ENCODE measurements at regions not wholly inside any gene's neighbourhood (a gene's known extent, or its start where the extent isn't known, plus 50 kb on each side); places are given as distances from the start of the nearest gene placed in this dataset.
"Not testable (repeated sequence)": the region's sequence is repeated elsewhere in the genome, so short reads cannot be mapped to it uniquely, and the experiment has no call there.

GRCh38 chr5:107068782-107069181, 602.0 kb downstream of the EFNA5 start:
- no peak for DNase-seq (ENCODE audit: low spot score)

GRCh38 chr5:107067395-107067794, 603.3 kb downstream of the EFNA5 start:
- DNase-seq (ENCODE audit: low spot score): no peak

- no peak for DNase-seq (ENCODE audit: low spot score)
Observed at GRCh38 chr5:107063511-107063910, 607.2 kb downstream of the EFNA5 start.

- DNase-seq (ENCODE audit: low spot score): no peak
Observed at GRCh38 chr5:107058803-107059202, 611.9 kb downstream of the EFNA5 start.

DNA sequence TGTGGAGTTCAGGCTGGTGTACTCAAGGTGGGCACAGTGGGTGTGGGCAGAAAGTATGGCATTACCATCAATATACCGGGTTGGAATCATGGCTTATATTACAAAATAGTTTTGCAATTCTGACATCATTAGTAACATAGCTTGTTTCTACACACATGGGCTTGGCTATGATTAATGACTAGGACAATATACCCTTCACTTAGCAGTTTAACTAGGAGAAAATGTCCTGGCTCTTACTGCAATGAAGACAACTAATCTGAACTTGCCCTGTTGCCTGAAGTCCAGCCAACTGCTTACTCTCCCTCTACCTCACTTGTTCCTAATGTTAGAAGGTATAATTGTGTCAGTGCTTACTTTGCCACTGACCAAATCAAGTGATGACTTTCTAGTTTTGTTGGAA, 612.5 kb downstream of the EFNA5 start:
- DNase-seq (ENCODE audit: low spot score): no peak

- no peak for DNase-seq (ENCODE audit: low spot score)
Observed at GRCh38 chr5:107056278-107056677, 614.5 kb downstream of the EFNA5 start.

GRCh38 chr5:107047048-107047447, 623.7 kb downstream of the EFNA5 start:
- no peak for DNase-seq (ENCODE audit: low spot score)

- no peak for DNase-seq (ENCODE audit: low spot score)
Observed at GRCh38 chr5:107043665-107044064, 627.1 kb downstream of the EFNA5 start.

- no peak for DNase-seq (ENCODE audit: low spot score)
Observed at GRCh38 chr5:107040907-107041306, 629.8 kb downstream of the EFNA5 start.

DNA sequence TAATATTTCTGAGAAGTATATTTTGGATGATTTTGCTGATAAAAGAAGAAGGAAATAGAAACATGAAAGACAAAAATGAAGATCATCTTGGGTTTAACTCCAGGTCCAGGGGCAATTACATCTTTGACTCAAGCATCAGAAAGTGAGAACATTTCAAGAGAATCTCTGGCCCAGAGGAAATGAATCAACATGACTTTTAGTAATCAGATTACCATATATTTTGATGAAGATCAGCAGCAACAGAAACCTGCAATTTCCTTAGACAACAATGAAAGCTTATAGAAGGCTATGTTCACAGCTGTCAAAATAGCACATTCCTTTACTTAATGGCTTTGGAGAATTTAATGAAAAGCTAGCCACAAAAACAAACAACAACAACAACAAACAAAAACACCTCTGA, 638.1 kb downstream of the EFNA5 start:
- DNase-seq (ENCODE audit: low spot score): no peak

DNA sequence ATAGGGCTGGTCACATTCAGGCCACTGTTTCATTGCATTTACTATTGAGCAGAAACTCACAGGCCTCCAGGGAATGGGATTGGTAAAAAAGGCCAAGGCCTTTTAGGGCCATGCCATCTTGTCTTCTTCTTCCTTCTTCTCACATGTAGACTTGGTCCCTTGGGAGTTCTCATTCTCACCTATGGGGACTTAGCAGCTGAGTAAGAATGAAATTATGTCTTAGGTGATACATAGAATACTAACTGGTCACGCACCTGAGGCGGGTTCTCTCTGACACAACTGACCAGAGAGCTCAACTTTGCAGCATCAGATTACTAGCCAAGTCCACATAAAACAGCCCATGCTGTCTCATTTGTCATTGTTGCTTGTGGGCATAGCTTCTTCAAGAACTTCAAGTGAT, 641.8 kb downstream of the EFNA5 start:
- DNase-seq (ENCODE audit: low spot score): no peak

DNA sequence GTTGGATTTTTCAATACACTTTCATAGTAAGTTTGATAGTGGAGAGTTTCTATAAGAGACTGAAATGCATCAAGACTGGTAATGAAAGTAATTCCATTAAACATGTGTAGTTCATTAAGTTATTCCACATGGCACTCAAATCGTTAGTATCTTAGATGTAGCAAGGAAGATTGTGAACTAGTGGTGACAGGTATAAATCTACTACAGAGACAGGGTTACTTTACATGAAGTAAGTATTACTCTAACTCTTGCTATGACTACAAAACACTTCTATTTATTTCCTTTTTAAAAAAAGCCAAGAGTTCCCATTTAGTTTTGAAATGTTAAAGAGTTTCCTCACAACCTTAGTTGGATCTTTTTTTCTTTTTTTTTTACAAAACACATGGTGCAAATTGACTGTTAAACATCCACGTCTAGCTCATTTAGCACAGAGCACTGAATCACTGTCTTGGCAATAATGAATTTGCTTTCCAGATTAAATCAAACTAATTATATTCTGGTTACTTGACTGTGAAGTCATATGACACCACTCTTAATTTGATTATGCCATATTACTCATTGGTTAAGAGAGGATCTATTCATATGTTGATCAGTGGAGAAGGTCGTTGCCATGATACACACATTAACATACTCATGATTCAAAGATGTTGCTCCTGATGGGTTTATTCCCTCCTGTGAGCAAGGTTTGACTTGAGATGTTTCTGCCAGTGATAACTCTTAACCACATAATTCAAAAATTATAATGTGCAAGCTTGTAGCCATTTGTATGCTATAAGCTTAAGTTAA, 644.8 kb downstream of the EFNA5 start:
- no peak for DNase-seq (ENCODE audit: low spot score)

DNA sequence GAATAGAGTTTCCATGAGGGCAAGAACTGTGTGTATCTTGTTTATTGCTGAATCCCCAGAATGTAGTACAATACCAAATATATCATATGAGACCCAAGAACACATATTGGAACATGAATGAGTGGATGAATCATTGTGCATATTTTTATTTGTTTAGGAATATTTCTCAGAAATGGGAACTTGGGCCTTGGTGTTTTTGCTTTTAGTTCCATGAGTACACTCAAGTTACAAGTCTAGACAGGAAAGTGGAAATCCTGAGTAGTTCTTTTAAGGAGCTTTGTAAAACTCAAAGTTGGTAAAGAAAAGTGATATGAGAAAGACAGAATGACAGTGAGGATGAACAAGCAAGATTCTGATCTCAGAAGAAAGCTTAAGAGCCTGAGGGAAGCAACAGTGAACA, 647.0 kb downstream of the EFNA5 start:
- DNase-seq (ENCODE audit: low spot score): no peak

DNA sequence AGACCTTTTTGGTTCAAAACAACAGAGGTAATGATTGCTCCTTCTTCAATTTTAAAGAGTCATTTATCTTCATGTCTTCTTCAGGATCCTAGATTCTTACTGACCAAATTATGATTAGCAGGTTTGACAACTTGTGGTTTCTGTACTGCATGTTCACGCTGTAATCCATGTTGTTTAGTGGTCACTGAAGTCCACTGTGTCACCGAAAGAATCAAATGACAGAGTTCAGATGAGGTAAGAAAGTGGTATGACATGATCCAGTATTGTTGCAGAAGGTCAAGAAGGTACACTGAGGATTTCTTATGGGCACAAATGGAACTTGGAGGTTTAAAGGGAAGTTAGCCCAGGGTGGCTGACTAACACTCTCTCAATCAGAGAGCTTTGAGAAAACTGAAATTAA, 649.2 kb downstream of the EFNA5 start:
- DNase-seq (ENCODE audit: low spot score): no peak

DNA sequence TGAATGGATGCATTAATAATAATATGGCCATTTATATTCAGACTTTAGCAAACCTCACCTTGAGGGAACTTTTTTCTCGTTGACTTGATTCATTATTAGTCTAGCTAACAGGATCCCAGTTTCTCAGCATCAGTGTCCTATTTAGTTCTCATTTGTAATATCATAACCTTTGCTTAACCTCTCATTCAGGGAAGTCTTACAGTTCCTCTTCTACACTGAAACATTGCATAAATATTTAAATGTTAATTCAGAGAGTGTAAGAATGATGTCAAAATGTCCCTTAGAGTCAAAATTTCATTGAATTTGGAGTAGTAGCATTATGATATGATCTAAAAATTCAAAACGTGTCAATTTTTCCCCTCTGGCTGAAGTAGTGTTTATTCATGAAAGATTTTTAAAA, 650.1 kb downstream of the EFNA5 start:
- no peak for DNase-seq (ENCODE audit: low spot score)

- no peak for DNase-seq (ENCODE audit: low spot score)
Observed at GRCh38 chr5:107017616-107018015, 653.1 kb downstream of the EFNA5 start.

GRCh38 chr5:107012371-107012770, 658.4 kb downstream of the EFNA5 start:
- no peak for DNase-seq (ENCODE audit: low spot score)

DNA sequence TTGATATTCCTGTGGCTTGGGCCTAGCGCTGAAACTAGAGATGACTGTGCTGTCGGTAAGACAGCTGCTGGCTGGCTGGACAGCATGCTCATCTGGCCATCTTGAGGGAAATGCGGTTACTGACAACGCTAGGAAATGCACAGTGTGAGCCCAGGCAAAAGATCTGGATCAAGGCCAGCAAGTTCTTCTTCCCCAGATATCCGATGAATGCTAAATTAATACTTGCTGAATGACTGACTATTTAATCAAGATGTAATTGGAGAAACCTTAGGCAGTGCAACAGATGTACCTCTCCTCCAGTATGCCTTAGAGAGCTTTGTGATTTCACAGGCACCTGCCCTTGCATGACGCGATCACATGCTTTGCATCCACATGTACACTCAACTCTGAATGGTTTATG, 659.1 kb downstream of the EFNA5 start:
- no peak for DNase-seq (ENCODE audit: low spot score)

DNA sequence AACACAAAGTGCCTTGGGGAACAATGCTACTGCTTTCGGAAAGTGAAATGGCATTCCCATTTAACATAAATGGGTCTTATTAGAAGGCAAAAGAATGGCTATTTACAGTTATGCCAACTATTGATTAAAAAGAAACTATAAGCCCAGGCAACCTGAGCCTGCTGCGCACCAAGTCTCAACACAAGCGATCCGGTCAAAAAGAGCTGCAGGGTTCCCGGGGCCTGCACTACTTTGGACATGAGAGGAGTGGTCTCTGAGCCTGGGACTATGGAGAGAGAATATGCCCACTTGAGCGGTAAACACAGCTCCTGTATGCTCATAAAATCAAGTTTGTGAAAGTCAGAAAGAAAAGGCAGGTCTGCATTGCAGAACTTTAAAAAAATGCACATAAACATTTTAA, 660.7 kb downstream of the EFNA5 start:
- DNase-seq (ENCODE audit: low spot score): no peak

GRCh38 chr5:107005653-107006052, 665.1 kb downstream of the EFNA5 start:
- no peak for DNase-seq (ENCODE audit: low spot score)

DNA sequence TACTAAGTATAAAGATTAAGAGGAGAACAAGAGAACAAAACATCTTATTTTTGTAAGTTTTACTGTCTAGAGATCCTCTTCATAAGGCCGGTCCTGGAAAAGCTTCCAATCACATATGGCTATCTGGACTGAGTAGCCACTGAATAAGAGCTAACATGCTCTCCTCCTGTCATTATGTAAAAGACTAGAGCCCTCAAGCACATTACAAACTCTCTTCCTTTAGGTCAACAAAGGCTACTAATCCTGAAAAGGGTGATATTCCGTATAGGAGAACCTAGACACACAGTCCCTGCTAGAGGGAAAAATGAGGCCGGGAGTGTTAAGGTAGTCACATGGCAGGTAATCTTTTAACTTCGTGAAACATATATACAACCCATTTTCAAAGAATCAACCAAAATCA, 665.6 kb downstream of the EFNA5 start:
- no peak for DNase-seq (ENCODE audit: low spot score)

GRCh38 chr5:107002115-107002514, 668.6 kb downstream of the EFNA5 start:
- no peak for DNase-seq (ENCODE audit: low spot score)

DNA sequence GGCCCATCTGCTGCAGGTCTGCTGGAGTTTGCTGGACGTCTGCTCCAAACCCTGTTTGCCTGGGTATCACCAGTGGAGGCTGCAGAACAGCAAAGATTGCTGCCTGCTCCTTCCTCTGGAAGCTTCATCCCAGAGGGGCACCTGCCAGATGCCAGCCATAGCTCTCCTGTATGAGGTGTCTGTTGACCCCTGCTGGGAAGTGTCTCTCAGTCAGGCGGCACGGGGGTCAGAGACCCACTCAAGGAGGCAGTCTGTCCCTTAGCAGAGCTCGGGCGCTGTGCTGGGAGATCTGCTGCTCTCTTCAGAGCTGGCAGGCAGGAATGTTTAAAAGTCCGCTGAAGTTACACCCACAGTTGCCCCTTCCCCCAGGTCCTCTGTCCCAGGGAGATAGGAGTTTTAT, 671.2 kb downstream of the EFNA5 start:
- not testable (repeated sequence) for DNase-seq (ENCODE audit: low spot score)

DNA sequence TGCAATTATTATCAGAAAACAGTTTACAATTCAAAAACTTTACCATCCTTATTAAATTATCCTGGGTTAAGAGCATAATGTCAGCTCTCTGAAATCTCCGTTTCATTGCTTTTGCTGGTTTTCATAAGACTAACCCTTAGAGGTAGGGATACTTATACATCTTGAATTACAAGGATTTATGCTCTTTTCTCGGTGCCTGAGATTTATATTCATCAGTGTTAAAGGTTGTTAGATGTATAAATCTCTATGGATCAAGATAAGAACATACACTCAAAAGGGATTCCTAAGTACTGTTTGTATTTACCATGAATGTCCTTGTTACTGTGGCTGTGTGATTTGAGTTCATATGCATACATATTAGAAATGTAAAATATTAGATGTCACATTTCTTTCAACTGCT, 684.7 kb downstream of the EFNA5 start:
- DNase-seq (ENCODE audit: low spot score): no peak
